Stimulated activated CD4-positive, alpha-beta T cell treated with anti-CD3 and anti-CD28 coated beads, Interleukin-1b, Interleukin-23, amount 100 ng/mL, for 1 hour (primary cell): ENCODE measurements at regions not wholly inside any gene's neighbourhood (a gene's known extent, or its start where the extent isn't known, plus 50 kb on each side); places are given as distances from the start of the nearest gene placed in this dataset.
"Not testable (repeated sequence)": the region's sequence is repeated elsewhere in the genome, so short reads cannot be mapped to it uniquely, and the experiment has no call there.

ENCODE experiments used
- DNase-seq, 2 donors: peaks; one replicate each; pipeline ENCODE4 v3.0.0-alpha.2; 2020; ENCODE audit warnings: low read depth in 2 of 2

GRCh38 chr1:117707371-117707770 is 101.5 kb downstream of the TENT5C start:
- DNase-seq = no peak

GRCh38 chr1:117708323-117709248 is 102.7 kb downstream of the TENT5C start:
- DNase-seq = no peak

GRCh38 chr1:117709249-117709691 is 103.4 kb downstream of the TENT5C start:
- DNase-seq = no peak

- DNase-seq = no peak
Observed at GRCh38 chr1:117710710-117711109, 104.9 kb downstream of the TENT5C start.

- DNase-seq = no peak
Observed at GRCh38 chr1:117712621-117713020, 106.8 kb downstream of the TENT5C start.

- no peak for DNase-seq
Observed at GRCh38 chr1:117714546-117714945, 108.7 kb downstream of the TENT5C start.

GRCh38 chr1:117716030-117716429 is 110.2 kb downstream of the TENT5C start:
- DNase-seq = not testable (repeated sequence)

GRCh38 chr1:117717980-117718379 is 112.1 kb downstream of the TENT5C start:
- not testable (repeated sequence) for DNase-seq

- not testable (repeated sequence) for DNase-seq
Observed at GRCh38 chr1:117718596-117718995, 112.7 kb downstream of the TENT5C start.

GRCh38 chr1:117719004-117719403 is 113.2 kb downstream of the TENT5C start:
- no peak for DNase-seq

GRCh38 chr1:117732065-117732797 is 126.4 kb downstream of the TENT5C start:
- no peak for DNase-seq

- no peak for DNase-seq
Observed at GRCh38 chr1:117732956-117733355, 127.1 kb downstream of the TENT5C start.

- DNase-seq = no peak
Observed at GRCh38 chr1:117734403-117734802, 128.6 kb downstream of the TENT5C start.

- no peak for DNase-seq
Observed at GRCh38 chr1:117735045-117735992, 129.5 kb downstream of the TENT5C start.

GRCh38 chr1:117739504-117739903 is 133.7 kb downstream of the TENT5C start:
- no peak for DNase-seq

- no peak for DNase-seq
Observed at GRCh38 chr1:117740496-117740895, 134.6 kb downstream of the TENT5C start.

GRCh38 chr1:117746565-117746964 is 140.7 kb downstream of the TENT5C start:
- not testable (repeated sequence) for DNase-seq

- no peak for DNase-seq
Observed at GRCh38 chr1:117747605-117748004, 141.8 kb downstream of the TENT5C start.

GRCh38 chr1:117751321-117751720 is 145.5 kb downstream of the TENT5C start:
- no peak for DNase-seq

GRCh38 chr1:117752661-117753060 is 146.8 kb downstream of the TENT5C start:
- DNase-seq = no peak

GRCh38 chr1:117753232-117753631 is 147.4 kb downstream of the TENT5C start:
- DNase-seq = no peak

- DNase-seq = no peak
Observed at GRCh38 chr1:117753652-117754051, 147.8 kb downstream of the TENT5C start.
